H1 (cell line): ENCODE measurements at regions not wholly inside any gene's neighbourhood (a gene's known extent, or its start where the extent isn't known, plus 50 kb on each side); places are given as distances from the start of the nearest gene placed in this dataset.
"Not testable (repeated sequence)": the region's sequence is repeated elsewhere in the genome, so short reads cannot be mapped to it uniquely, and the experiment has no call there.

ENCODE experiments used
- CTCF ChIA-PET: fragments of 300-600 bp; sonication (Branson Sonifier 250); formaldehyde crosslinking; loops from one replicate; lab custom pipeline; 2021; ENCODE audit not compliant: partially characterized antibody; lab: Charles Lee
- POLR2A ChIA-PET: fragments of 300-600 bp; sonication (Branson Sonifier 250); formaldehyde crosslinking; loops from one replicate; lab custom pipeline; 2021; ENCODE audit warnings: inconsistent platforms; ENCODE audit not compliant: partially characterized antibody; lab: Charles Lee
- DNase-seq, 2 experiments: peaks; one replicate each; pipeline versions ENCODE4 v3.0.0 to v3.0.0-alpha.2; 2010 to 2022; ENCODE audit warnings: low spot score in 2 of 2, low read depth in 1 of 2, mixed read lengths in 1 of 2
- FAIRE-seq: peaks from 2 replicates; lab custom pipeline; 2011; peaks lifted over from hg19 to GRCh38; lab: Jason Lieb, UNC
- H2AFZ ChIP-seq: 2 replicates; pipeline ENCODE4 v1.8.1; 2012; ENCODE audit warnings: low read length, inconsistent platforms
- H2AK5ac ChIP-seq: 2 replicates; pipeline ENCODE4 v1.6.1; 2013; ENCODE audit warnings: low read depth, low read length
- H2BK120ac ChIP-seq: replicated peaks from 2 replicates; pipeline ENCODE3; 2013; ENCODE audit warnings: low read depth, low read length, inconsistent platforms
- H2BK12ac ChIP-seq: 2 replicates; pipeline ENCODE4 v1.6.1; 2013; ENCODE audit warnings: low read depth, low read length
- H2BK15ac ChIP-seq: 2 replicates; pipeline ENCODE4 v1.6.1; 2013; ENCODE audit warnings: low read length
- H2BK20ac ChIP-seq: 2 replicates; pipeline ENCODE4 v1.6.1; 2013; ENCODE audit warnings: low read length
- H2BK5ac ChIP-seq: 2 replicates; pipeline ENCODE4 v1.6.1; 2013; ENCODE audit warnings: low read depth, low read length
- H3K14ac ChIP-seq: 2 replicates; pipeline ENCODE4 v1.6.1; 2013; ENCODE audit warnings: inconsistent platforms; ENCODE audit not compliant: insufficient read length
- H3K18ac ChIP-seq: 2 replicates; pipeline ENCODE4 v1.6.1; 2013; ENCODE audit warnings: low read length; ENCODE audit errors: extremely low read depth
- H3K23ac ChIP-seq: 2 replicates; pipeline ENCODE4 v1.6.1; 2013; ENCODE audit warnings: inconsistent platforms; ENCODE audit not compliant: insufficient read length
- H3K23me2 ChIP-seq: 2 replicates; pipeline ENCODE4 v1.6.1; 2013; ENCODE audit warnings: low read depth, low read length
- H3K27ac ChIP-seq: 2 replicates; pipeline ENCODE4 v1.6.1; 2011; ENCODE audit warnings: low read depth, low read length, inconsistent platforms
- H3K27me3 ChIP-seq, 4 experiments: replicated peaks in 1 of 4; 1 replicate in 1 of 4; 2 replicates in 3 of 4; pipeline versions ENCODE4 v1.6.1 to v1.8.1; 2011 to 2013; ENCODE audit warnings: low read length in 3 of 4, mild to moderate bottlenecking in 3 of 4, inconsistent platforms in 2 of 4, mixed read lengths in 2 of 4, moderate library complexity in 1 of 4; ENCODE audit not compliant: control insufficient read depth in 3 of 4, insufficient read depth in 3 of 4; ENCODE audit errors: extremely low read depth in 1 of 4
- H3K36me3 ChIP-seq, 4 experiments: 2 replicates each; pipeline versions ENCODE4 v1.6.1 to v1.8.1; 2011 to 2013; ENCODE audit warnings: mild to moderate bottlenecking in 4 of 4, low read length in 3 of 4, moderate library complexity in 2 of 4, control low read depth in 1 of 4, inconsistent platforms in 1 of 4; ENCODE audit not compliant: insufficient read depth in 4 of 4, control insufficient read depth in 2 of 4
- H3K4ac ChIP-seq: replicated peaks from 2 replicates; pipeline ENCODE3; 2013; ENCODE audit warnings: low read length, low read depth, mixed read lengths, inconsistent platforms; ENCODE audit not compliant: insufficient read length
- H3K4me1 ChIP-seq, 4 experiments: replicated peaks in 1 of 4; 1 replicate in 1 of 4; 2 replicates in 3 of 4; pipeline versions ENCODE4 v1.6.1 to v1.8.1; 2011 to 2013; ENCODE audit warnings: low read length in 3 of 4, inconsistent platforms in 2 of 4, mixed read lengths in 1 of 4; ENCODE audit not compliant: insufficient read depth in 4 of 4, control insufficient read depth in 3 of 4
- H3K4me2 ChIP-seq, 2 experiments: 2 replicates each; pipeline versions ENCODE4 v1.6.1 to v1.8.1; 2011 to 2013; ENCODE audit warnings: low read depth in 2 of 2, low read length in 2 of 2, control low read depth in 1 of 2, inconsistent platforms in 1 of 2, mild to moderate bottlenecking in 1 of 2; ENCODE audit not compliant: insufficient read depth in 1 of 2
- H3K4me3 ChIP-seq, 4 experiments: fragments of 200-600, 300-600 bp in 1 of 4; sonication (generic), shearing (Covaris generic), sonication (Bioruptor Twin) in 1 of 4; 2 replicates each; pipeline versions ENCODE4 v1.5.1 to v1.8.1; 2011 to 2016; ENCODE audit warnings: low read length in 4 of 4, low read depth in 3 of 4, control low read depth in 2 of 4, inconsistent platforms in 2 of 4, mild to moderate bottlenecking in 2 of 4, mixed read lengths in 1 of 4, moderate library complexity in 1 of 4; ENCODE audit not compliant: insufficient read depth in 2 of 4; ENCODE audit errors: extremely low read depth in 1 of 4
- H3K56ac ChIP-seq: replicated peaks from 2 replicates; pipeline ENCODE3; 2013; ENCODE audit warnings: low read depth, mild to moderate bottlenecking, mixed read lengths, low read length, inconsistent platforms; ENCODE audit not compliant: insufficient read length
- H3K79me1 ChIP-seq: 2 replicates; pipeline ENCODE4 v1.6.1; 2013; ENCODE audit warnings: low read depth, low read length, control low read depth
- H3K79me2 ChIP-seq, 2 experiments: 2 replicates each; pipeline versions ENCODE4 v1.6.1 to v1.8.1; 2012 to 2013; ENCODE audit warnings: low read length in 2 of 2, mild to moderate bottlenecking in 2 of 2, inconsistent platforms in 1 of 2; ENCODE audit not compliant: insufficient read depth in 2 of 2, control insufficient read depth in 1 of 2
- H3K9ac ChIP-seq, 4 experiments: replicated peaks in 1 of 4; 1 replicate in 1 of 4; 2 replicates in 3 of 4; pipeline versions ENCODE4 v1.6.1 to v1.8.1; 2011 to 2013; ENCODE audit warnings: low read depth in 3 of 4, low read length in 3 of 4, control low read depth in 2 of 4, mild to moderate bottlenecking in 2 of 4, moderate library complexity in 2 of 4, inconsistent platforms in 1 of 4; ENCODE audit errors: extremely low read depth in 1 of 4
- H3K9me3 ChIP-seq, 2 experiments: 2 replicates each; pipeline versions ENCODE4 v1.6.1 to v1.8.1; 2012 to 2013; ENCODE audit warnings: mild to moderate bottlenecking in 2 of 2, moderate library complexity in 2 of 2, control low read depth in 1 of 2, inconsistent platforms in 1 of 2, low read depth in 1 of 2, low read length in 1 of 2, mixed read lengths in 1 of 2; ENCODE audit not compliant: insufficient read depth in 2 of 2
- H4K20me1 ChIP-seq, 2 experiments: replicated peaks in 1 of 2; 2 replicates each; pipeline versions ENCODE3 to v1.8.1; 2011 to 2013; ENCODE audit warnings: inconsistent platforms in 2 of 2, low read length in 2 of 2, mild to moderate bottlenecking in 1 of 2; ENCODE audit not compliant: insufficient read depth in 2 of 2, control insufficient read depth in 1 of 2
- H4K5ac ChIP-seq: 2 replicates; pipeline ENCODE4 v1.6.1; 2013; ENCODE audit warnings: low read length, low read depth, mixed read lengths, inconsistent platforms; ENCODE audit not compliant: insufficient read length
- H4K8ac ChIP-seq: 2 replicates; pipeline ENCODE4 v1.8.0; 2013; ENCODE audit warnings: mild to moderate bottlenecking, moderate library complexity, low read length, inconsistent platforms; ENCODE audit not compliant: insufficient read depth; ENCODE audit errors: extremely low read depth
- H4K91ac ChIP-seq: replicated peaks from 2 replicates; pipeline ENCODE3; 2013; ENCODE audit warnings: low read length, mixed read lengths, inconsistent platforms; ENCODE audit not compliant: insufficient read length
- WGBS, 2 experiments: shearing (Covaris generic) in 1 of 2; methylation state at CpG; one replicate each; pipeline versions ENCODE4 v1.1.6 to v1.1.7; 2013 to 2015; ENCODE audit warnings: low lambda C conversion rate in 2 of 2, mixed read lengths in 2 of 2, inconsistent platforms in 1 of 2, low coverage in 1 of 2, missing lambda C conversion rate in 1 of 2; ENCODE audit not compliant: insufficient replicate concordance in 2 of 2, insufficient coverage in 1 of 2, insufficient read length in 1 of 2; ENCODE audit errors: extremely low coverage in 1 of 2, missing lambda C conversion rate in 1 of 2; 5-methylcytosine and 5-hydroxymethylcytosine counted together

DNA sequence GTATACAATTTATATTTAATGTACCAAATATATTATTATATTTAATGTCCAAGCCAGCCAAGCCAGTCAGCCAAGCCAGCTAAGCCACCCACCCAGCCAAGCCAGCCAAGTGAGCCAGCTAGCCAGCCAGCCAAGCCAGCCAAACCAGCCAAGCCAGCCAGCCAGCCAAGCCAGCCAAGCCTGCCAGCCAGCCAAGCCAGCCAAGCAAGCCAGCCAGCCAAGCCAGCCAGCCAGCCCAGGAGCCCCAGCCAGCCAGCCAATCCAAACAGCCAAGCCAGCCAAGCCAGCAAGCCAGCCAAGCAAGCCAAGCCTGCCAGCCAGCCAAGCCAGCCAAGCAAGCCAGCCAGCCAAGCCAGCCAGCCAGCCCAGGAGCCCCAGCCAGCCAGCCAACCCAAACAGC is 1596.3 kb downstream of the RPIA start:
- CTCF ChIA-PET, POLR2A ChIA-PET: not testable (repeated sequence)

DNA sequence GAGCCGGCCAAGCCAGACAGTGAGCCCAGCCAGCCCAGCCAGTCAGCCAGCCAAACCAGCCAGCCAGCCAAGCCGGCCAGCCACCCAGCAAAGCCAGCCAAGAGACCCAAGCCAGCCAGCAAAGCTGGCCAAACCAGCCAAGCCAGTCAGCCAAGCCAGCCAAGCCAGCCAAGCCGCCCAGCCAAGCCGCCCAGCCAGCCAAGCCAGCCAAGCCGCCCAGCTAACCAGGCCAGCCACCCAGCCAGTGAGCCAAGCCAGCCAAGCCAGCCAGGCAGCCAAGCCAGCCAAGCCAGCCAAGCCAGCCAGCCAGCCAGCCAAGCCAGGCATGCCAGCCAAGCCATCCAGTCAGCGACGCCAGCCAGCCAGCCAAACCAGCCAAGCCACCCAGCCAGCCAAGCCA is 1596.9 kb downstream of the RPIA start:
- H2AFZ ChIP-seq, H3K4me2 ChIP-seq, H4K91ac ChIP-seq, H2BK20ac ChIP-seq, POLR2A ChIA-PET, H3K56ac ChIP-seq, H3K9ac ChIP-seq, H3K36me3 ChIP-seq, FAIRE-seq, H3K4me1 ChIP-seq, H3K27ac ChIP-seq, H2BK120ac ChIP-seq, H3K79me1 ChIP-seq, H2BK12ac ChIP-seq, H3K4ac ChIP-seq, H3K23ac ChIP-seq, H3K23me2 ChIP-seq, H4K8ac ChIP-seq, H4K20me1 ChIP-seq, H3K27me3 ChIP-seq, H2AK5ac ChIP-seq, H4K5ac ChIP-seq, H2BK15ac ChIP-seq, H2BK5ac ChIP-seq, H3K14ac ChIP-seq, CTCF ChIA-PET, DNase-seq, H3K18ac ChIP-seq, H3K79me2 ChIP-seq, H3K4me3 ChIP-seq: not testable (repeated sequence)
- WGBS, 2 experiments, result 80% methylated on average over 2 of the region's 7 CpGs; no CpG with 5 or more reads in 1 of the 2 experiments
- peaks cover 0 to 49% of the 10 kb centered on the region in 2 experiments; a peak in 2 of 4 replicates for H3K9me3 ChIP-seq

More for the DNA sequence above, 1596.3 kb downstream of the RPIA start:
- not testable (repeated sequence) for H4K8ac ChIP-seq, H3K27ac ChIP-seq, H3K36me3 ChIP-seq, H2BK120ac ChIP-seq, H4K91ac ChIP-seq, H3K23me2 ChIP-seq, FAIRE-seq, H3K56ac ChIP-seq, H3K14ac ChIP-seq, H3K4me3 ChIP-seq, H3K4me2 ChIP-seq, H3K4me1 ChIP-seq, H3K18ac ChIP-seq, H2AFZ ChIP-seq, H3K79me1 ChIP-seq, H3K23ac ChIP-seq, H2BK12ac ChIP-seq, H4K5ac ChIP-seq, H2BK5ac ChIP-seq, H3K4ac ChIP-seq, H2BK20ac ChIP-seq, H3K79me2 ChIP-seq, H2AK5ac ChIP-seq, DNase-seq, H3K27me3 ChIP-seq, H2BK15ac ChIP-seq, H4K20me1 ChIP-seq, H3K9ac ChIP-seq
- peaks cover 0 to 43% of the 10 kb centered on the region in 2 experiments; a peak in 2 of 4 replicates for H3K9me3 ChIP-seq
